NCI-H2196 treated with DMSO at 0.1 percent for 48 hours (cell line): ENCODE measurements at regions not wholly inside any gene's neighbourhood (a gene's known extent, or its start where the extent isn't known, plus 50 kb on each side); places are given as distances from the start of the nearest gene placed in this dataset.
"Not testable (repeated sequence)": the region's sequence is repeated elsewhere in the genome, so short reads cannot be mapped to it uniquely, and the experiment has no call there.

Source experiments
- DNase-seq: peaks from one replicate; lab custom pipeline; 2025; ENCODE audit not compliant: unreplicated experiment; lab: John Stamatoyannopoulos, UW

GRCh38 chr4:137405833-137406232 lies 126.5 kb downstream of the PCDH18 start:
- not testable (repeated sequence) for DNase-seq

- DNase-seq, result no peak
These were observed 138.3 kb downstream of the PCDH18 start for GRCh38 chr4:137394018-137394417.

DNA sequence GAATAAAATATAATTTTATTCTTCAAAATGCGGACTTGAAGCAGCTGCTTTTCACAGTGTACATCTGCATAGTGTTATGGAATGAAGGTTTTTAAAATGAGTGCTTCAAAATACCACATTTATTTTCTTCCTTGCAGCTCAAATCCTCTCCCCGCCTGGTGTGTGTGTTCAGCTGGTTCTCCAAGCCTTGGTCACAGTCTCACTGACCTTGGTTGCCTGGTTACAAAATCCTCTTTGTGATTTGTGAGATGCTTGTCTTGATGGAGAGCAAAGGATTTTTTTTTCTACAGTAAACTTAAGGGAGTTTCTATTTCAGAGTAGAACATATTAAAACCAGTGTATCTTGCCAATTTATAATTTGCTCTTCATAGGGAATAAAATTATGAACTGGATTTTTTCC lies 139.2 kb downstream of the PCDH18 start:
- DNase-seq, result no peak

GRCh38 chr4:137390707-137391106 lies 141.6 kb downstream of the PCDH18 start:
- DNase-seq, result no peak

DNA sequence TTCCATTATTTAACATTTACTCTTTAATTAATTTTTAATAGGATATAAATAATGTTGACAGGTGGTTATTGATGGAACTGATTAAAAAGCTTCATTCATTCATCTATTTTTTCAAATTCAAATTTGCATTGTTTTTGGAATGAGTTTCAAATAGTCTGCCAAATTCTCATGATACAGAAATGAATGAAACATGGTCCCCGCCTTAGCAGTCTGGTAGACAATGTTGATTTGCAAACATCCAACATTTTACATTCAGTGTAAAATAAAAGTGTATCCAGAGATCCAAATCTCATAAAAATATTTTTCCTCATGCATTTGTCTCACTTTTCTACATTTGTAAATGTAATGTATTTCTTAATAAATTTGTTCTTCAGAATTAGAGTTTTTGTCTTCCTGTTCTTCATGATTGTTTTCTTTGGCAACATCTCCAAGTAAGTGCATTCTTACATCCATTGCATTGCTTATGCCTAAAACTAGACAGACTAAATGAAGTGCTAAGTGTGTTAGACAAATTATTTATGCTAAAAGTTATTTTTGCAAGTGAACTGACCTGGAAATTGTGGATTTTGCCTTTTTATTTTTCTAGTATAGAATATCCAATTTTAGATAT lies 142.3 kb downstream of the PCDH18 start:
- DNase-seq, result no peak

GRCh38 chr4:137387924-137388323 lies 144.4 kb downstream of the PCDH18 start:
- DNase-seq, result no peak

DNA sequence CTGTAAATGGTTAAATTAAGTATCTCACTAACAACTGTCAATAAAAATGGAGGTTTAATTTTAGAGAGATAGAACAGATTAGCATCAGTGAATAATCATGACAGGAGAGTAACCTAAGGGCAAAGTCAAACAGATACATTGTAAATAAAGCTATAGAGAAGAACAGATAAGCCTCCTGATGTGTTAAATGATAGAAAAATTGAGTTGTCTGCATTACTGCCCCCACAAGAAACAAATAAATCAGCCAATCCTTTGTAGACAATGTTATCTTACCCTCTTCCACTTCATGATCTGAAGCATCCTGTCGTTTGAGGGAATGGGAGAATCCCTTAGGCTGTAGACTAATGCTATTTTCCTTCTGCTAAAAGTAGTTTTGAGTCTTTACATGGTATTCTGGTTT lies 147.8 kb downstream of the PCDH18 start:
- no peak for DNase-seq

DNA sequence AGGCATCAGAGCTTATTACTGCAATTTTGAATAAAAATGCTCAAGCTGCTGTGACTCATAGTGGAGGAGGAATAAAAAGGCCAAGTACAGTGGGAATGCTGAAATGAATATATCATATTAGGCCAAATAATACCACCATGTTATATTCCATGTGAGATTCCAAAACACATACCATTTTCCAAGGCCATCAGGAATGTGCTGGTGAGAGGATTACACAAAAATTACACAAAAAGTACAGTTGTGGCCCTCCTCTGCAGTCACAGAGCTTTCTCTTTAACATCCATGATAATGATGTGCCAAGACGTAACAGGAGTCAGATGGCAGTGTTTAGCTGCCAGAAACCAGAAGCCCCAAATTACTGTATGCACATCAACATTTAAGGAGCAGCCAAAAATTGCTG lies 153.5 kb downstream of the PCDH18 start:
- DNase-seq, result no peak

DNA sequence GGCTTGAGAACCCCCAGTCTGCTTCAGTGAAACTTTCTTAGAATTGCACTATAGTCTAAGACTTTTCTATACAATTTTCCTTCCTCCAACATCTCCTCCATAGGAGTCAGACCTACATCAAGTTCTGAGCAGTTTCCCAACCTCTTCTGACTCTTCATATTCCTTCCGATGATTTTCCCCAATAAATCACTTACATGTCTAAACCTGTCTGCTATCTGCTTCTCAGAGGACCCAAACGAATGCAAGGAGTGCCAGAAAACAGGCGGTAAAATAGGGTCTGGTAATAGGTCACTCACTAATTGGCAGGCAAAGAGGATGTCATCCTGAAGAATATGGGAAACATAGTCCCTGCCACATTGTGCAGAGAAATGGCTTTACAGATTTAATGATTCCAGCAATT lies 153.9 kb downstream of the PCDH18 start:
- no peak for DNase-seq

- no peak for DNase-seq
These were observed 156.0 kb downstream of the PCDH18 start for GRCh38 chr4:137376312-137376711.

GRCh38 chr4:137375111-137375850 lies 157.0 kb downstream of the PCDH18 start:
- DNase-seq, result no peak

DNA sequence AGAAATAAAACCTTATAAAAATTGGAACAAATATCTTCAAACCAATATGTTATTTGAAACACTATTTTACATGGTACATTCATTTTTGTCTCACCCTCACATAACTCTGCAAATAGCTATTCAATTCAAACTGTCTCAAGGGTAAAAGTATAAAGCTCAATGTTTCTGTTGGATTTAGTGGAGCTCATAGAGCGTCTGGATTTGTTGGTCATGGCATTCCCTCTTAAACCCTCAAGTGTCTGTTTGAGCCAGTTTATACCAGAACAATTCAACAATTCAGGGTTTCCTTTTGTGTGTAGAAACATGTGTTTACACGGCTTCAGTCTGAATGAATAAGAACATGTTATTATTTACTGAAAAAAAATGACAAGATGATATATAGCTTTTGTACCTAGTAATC lies 161.6 kb downstream of the PCDH18 start:
- no peak for DNase-seq

GRCh38 chr4:137370206-137370633 lies 162.1 kb downstream of the PCDH18 start:
- DNase-seq, result no peak

DNA sequence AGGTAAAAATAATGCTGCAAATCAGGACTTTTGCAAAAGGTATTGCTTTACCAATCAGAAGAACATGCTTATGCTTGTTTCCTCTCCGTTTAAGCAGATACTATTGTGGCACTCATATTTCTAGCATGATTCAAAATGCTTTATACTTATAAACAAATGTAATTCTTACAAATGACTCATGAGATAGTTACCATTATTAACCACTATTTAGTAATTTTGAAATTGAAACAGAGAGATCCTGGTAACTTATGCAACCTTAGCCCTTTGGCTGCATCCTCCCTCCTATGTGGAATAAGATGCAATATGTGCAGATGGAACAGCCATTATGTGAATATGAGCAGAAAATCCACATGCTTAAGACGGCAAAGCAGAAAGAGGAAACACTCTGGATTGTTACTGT lies 164.7 kb downstream of the PCDH18 start:
- DNase-seq, result no peak

DNA sequence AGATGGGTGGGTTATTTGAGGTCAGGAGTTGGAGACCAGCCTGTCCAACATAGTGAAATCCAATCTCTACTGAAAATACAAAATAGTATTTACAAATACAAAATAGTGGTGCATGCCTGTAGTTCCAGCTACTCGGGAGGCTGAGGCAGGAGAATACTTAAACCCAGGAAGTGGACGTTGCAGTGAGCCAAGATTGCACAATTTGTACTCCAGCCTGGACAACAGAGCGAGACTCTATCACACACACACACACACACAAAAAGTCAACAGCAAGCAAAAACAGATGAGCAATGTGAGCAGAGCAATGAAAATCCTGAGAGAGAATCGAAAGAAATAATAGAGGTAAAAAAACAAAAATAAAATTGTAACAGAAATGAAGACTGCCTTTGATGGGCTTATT lies 168.8 kb downstream of the PCDH18 start:
- no peak for DNase-seq

DNA sequence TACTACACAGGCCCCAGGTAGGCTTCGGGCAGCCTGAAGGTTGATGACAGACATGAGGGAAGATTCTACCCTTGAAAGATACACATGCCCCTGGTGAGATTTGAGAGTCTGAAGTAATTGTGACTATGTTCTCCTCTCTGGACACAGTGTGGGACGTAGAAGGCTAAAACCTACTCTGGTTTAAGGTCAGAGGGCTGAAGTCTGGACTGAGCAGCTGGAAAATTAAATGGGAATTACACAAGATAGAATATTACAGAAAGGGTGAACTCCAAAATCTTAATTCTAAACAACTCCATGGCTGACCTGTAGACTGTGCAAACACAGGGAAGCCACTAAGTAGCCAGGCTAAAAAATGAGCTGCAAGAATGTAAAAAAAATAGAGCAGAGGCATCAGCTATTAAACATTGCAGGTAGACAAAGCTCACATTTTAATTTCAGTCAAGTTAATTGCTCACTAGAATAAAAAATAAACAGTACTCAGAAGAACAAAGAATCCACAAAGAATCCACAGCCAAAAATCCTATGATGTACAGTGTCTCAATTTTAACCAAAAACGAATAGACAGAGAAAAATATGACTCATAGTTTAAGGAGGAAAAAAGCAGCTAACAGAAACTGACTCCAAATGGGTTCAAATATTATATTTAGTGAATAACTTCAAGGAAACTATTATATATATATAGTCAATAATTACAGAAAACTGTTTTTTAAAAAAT lies 170.4 kb downstream of the PCDH18 start:
- DNase-seq, result no peak

GRCh38 chr4:137360761-137361160 lies 171.5 kb downstream of the PCDH18 start:
- DNase-seq, result no peak

DNA sequence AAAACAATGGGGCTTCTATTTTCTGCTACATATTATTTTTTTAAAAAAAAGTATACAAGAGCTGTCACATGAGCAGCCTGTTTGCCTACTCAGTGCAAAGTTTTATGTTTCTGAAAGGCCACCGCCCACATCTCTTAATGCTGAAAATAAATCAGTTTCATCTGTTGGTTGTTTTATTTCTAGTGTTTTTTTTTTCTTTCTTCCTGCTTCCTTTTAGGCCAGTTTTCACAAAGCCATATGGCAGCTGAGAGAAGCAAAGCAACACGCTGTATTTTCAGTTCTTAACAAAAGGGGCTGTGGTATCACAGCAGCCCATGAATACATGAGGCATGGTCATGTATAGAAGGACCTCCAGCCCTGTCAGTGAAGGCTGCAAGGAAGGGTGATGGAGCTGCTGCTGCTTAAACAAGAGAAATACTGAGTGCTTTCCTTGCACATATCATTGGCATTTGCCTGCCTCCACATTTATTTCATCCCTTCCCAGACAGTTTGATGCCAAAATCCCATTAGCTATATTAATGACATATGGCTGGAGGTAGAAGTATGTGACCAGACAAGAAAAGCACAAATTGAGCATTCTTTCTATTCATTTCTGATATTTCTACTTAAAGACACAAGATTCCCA lies 172.5 kb downstream of the PCDH18 start:
- DNase-seq, result no peak

DNA sequence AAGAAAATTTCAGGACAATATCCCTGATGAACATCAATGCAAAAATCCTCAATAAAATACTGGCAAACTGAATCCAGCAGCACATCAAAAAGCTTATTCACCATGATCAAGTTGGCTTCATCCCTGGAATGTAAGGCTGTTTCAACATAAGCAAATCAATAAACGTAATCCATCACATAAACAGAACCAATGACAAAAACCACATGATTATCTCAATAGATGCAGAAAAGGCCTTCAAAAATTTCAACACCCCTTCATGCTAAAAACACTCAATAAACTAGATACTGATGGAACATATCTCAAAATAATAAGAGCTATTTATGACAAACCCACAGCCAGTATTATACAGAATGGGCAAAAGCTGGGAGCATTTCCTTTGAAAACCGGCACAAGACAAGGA lies 177.7 kb downstream of the PCDH18 start:
- DNase-seq, result not testable (repeated sequence)

DNA sequence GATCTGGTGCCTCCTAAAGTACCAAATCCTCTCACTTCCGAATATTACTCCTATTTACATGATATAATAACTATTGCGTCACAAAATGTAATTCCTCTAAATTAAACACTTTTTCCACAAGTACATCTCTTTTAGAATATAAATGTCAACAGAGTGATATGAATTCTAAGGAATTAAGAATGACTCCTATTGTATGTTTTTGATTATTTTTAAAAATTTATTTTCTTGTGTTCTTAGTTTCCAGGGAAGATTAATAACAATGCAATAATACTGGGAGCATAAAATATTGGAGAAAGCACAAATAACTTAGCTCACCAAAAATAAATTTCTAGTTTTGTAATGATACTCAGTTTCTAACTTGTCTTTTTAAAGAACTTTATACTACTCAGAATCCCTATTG lies 184.9 kb downstream of the PCDH18 start:
- DNase-seq, result no peak

DNA sequence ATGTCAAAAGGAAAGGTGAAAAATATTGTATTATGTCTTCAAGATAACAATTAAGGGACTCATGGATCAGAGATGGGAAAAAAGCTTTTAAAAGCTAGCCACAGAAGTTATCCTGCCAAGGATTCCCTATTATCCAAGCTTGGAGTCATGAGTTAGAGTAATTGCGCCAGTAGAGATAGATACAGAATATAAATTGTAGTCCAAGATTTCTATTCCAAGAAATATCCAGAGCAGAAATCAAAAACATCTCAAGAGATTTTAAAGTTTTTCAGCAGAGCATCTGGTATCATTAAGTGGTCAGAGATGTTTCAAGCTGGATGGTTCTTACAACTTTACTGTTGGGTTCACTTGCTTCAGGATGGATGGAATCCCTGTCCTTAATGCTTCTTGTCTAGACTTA lies 186.7 kb downstream of the PCDH18 start:
- DNase-seq, result no peak

DNA sequence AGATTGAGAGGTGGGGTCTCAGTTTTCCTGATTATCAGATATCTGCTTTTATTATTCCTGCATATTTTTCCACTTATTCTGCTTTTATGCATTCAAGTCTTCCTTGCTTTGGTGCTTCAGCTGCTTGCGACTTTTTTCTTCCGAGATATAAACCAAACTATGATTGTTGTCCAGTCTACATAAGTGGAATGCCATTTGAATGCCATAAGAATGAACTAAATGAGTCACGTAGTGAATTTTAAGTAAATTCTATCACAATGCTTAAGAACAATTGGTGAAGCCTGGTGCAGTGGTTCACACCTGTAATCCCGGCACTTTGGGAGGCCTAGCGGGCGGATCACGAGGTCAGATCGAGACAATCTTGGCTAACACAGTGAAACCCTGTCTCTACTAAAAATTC lies 189.1 kb downstream of the PCDH18 start:
- no peak for DNase-seq
